GM12878 (cell line): ENCODE measurements at regions not wholly inside any gene's neighbourhood (a gene's known extent, or its start where the extent isn't known, plus 50 kb on each side); places are given as distances from the start of the nearest gene placed in this dataset.

Source experiments
- ATAC-seq: fragments of 200-7000 bp; cut with Tn5 transposase; 3 replicates; pipeline ENCODE4 v1.9.1; 2020; ENCODE audit warnings: mild to moderate bottlenecking, moderate library complexity
- BruUV-seq: library from RNA; stranded (reverse); fragments of 400-500 nt; replicated peaks from 2 replicates; lab custom pipeline; 2021; lab: Mats Ljungman, UMichigan
- CTCF ChIA-PET: fragments of 300-600 bp; sonication (Branson Sonifier 250); formaldehyde crosslinking; extraction: SDS; loops from one replicate; lab custom pipeline; 2021; ENCODE audit warnings: inconsistent platforms; lab: Yijun Ruan, JAX
- POLR2A ChIA-PET: fragments of 350-600 bp; formaldehyde crosslinking; extraction: SDS; loops from one replicate; lab custom pipeline; 2021; ENCODE audit warnings: inconsistent platforms; lab: Charles Lee
- RAD21 ChIA-PET: fragments of 300-600 bp; sonication (Branson Sonifier 250); formaldehyde crosslinking; loops from one replicate; lab custom pipeline; 2023; ENCODE audit warnings: antibody characterized with exemption; ENCODE audit not compliant: unreplicated experiment; lab: Charles Lee
- SMC1A ChIA-PET: fragments of 300-600 bp; sonication (Branson Sonifier 250); formaldehyde crosslinking; loops from one replicate; lab custom pipeline; 2023; ENCODE audit not compliant: unreplicated experiment, uncharacterized antibody; lab: Charles Lee
- DNase-seq: peaks from one replicate; pipeline ENCODE4 v3.0.0-alpha.2; 2011; ENCODE audit warnings: low read depth, low spot score
- FAIRE-seq: peaks from 3 replicates; lab custom pipeline; 2011; peaks lifted over from hg19 to GRCh38; lab: Jason Lieb, UNC
- H2AFZ ChIP-seq: 2 replicates; pipeline ENCODE4 v1.6.0; 2011; ENCODE audit warnings: low read depth, low read length, control low read depth; ENCODE audit not compliant: control insufficient read depth
- H3K27ac ChIP-seq: 2 replicates; pipeline ENCODE4 v1.5.1; 2011; ENCODE audit warnings: control low read depth; ENCODE audit not compliant: control insufficient read depth, insufficient read depth
- H3K27me3 ChIP-seq, 2 experiments: replicated peaks in 1 of 2; 2 replicates each; pipeline versions ENCODE4 v1.6.0 to v1.6.1; 2011; ENCODE audit warnings: low read length in 1 of 2; ENCODE audit not compliant: control insufficient read depth in 2 of 2, insufficient read depth in 2 of 2
- H3K36me3 ChIP-seq, 2 experiments: 2 replicates each; pipeline ENCODE4 v1.5.1; 2011; ENCODE audit warnings: low read length in 1 of 2; ENCODE audit not compliant: control insufficient read depth in 2 of 2, insufficient read depth in 2 of 2
- H3K4me1 ChIP-seq: 2 replicates; pipeline ENCODE4 v1.6.1; 2011; ENCODE audit warnings: mild to moderate bottlenecking, low read length, moderate library complexity, mixed read lengths; ENCODE audit not compliant: control insufficient read depth, insufficient read depth
- H3K4me2 ChIP-seq: 2 replicates; pipeline ENCODE4 v1.6.0; 2011; ENCODE audit warnings: control low read depth; ENCODE audit not compliant: control insufficient read depth, insufficient read depth
- H3K4me3 ChIP-seq: fragments of 200-600 bp; sonication (generic); 2 replicates; pipeline ENCODE4 v1.5.1; 2016
- H3K79me2 ChIP-seq: 2 replicates; pipeline ENCODE4 v1.6.0; 2011; ENCODE audit warnings: low read length; ENCODE audit not compliant: control insufficient read depth, insufficient read depth
- H3K9ac ChIP-seq: 2 replicates; pipeline ENCODE4 v1.8.0; 2011; ENCODE audit warnings: low read length, control low read depth, mixed read lengths; ENCODE audit not compliant: control insufficient read depth, insufficient read depth
- H3K9me3 ChIP-seq: replicated peaks from 3 replicates; pipeline ENCODE4 v1.5.1; 2011; ENCODE audit warnings: mild to moderate bottlenecking, low read length; ENCODE audit not compliant: control insufficient read depth, insufficient read depth
- H4K20me1 ChIP-seq: 2 replicates; pipeline ENCODE4 v1.6.0; 2011; ENCODE audit not compliant: control insufficient read depth, insufficient read depth
- CEBPB ChIP-seq, 2 experiments: fragments of 150-350 bp in 1 of 2; IDR thresholded peaks; 2 replicates each; pipeline ENCODE4 v1.6.1; 2012 to 2014; ENCODE audit warnings: low read depth in 2 of 2, low read length in 2 of 2, borderline replicate concordance in 1 of 2, inconsistent platforms in 1 of 2
- HDAC2 ChIP-seq: fragments of 200-600 bp; sonication (generic); IDR thresholded peaks from 2 replicates; pipeline ENCODE4 v1.6.1; 2017
- HDAC6 ChIP-seq: fragments of 200-600 bp; sonication (generic); IDR thresholded peaks from one replicate; pipeline ENCODE4 v1.8.0; 2017; ENCODE audit warnings: antibody characterized with exemption; ENCODE audit not compliant: unreplicated experiment
- HDGF ChIP-seq: fragments of 450-650 bp; IDR thresholded peaks from 2 replicates; pipeline ENCODE4 v1.6.1; 2016; ENCODE audit warnings: antibody characterized with exemption
- KLF5 ChIP-seq: fragments of 450-650 bp; IDR thresholded peaks from 2 replicates; pipeline ENCODE4 v1.6.1; 2014; ENCODE audit warnings: mild to moderate bottlenecking; ENCODE audit not compliant: partially characterized antibody
- MTA2 ChIP-seq: fragments of 450-650 bp; IDR thresholded peaks from 2 replicates; pipeline ENCODE4 v1.6.1; 2016; ENCODE audit warnings: low read depth, mild to moderate bottlenecking, moderate library complexity
- NFIC ChIP-seq: IDR thresholded peaks from 2 replicates; pipeline ENCODE4 v1.6.1; 2012; ENCODE audit warnings: low read depth, mild to moderate bottlenecking, inconsistent platforms, low read length, moderate library complexity
- NR2C1 ChIP-seq: fragments of 450-650 bp; IDR thresholded peaks from 2 replicates; pipeline ENCODE4 v1.6.1; 2017; ENCODE audit warnings: antibody characterized with exemption, mild to moderate bottlenecking, moderate library complexity
- POLR2A ChIP-seq: IDR thresholded peaks from 2 replicates; pipeline ENCODE4 v1.6.1; 2011; ENCODE audit warnings: low read depth, mild to moderate bottlenecking, low read length
- POU2F2 ChIP-seq: IDR thresholded peaks from 3 replicates; pipeline ENCODE4 v1.6.1; 2011; ENCODE audit warnings: low read depth, mild to moderate bottlenecking, low read length, borderline replicate concordance
- RBBP5 ChIP-seq: fragments of 200-600 bp; sonication (generic); conservative IDR thresholded peaks from 2 replicates; pipeline ENCODE4 v1.6.1; 2016
- STAT3 ChIP-seq: IDR thresholded peaks from 2 replicates; pipeline ENCODE4 v1.6.1; 2011; ENCODE audit warnings: low read depth, low read length, improper control_type of control experiment
- TARDBP ChIP-seq: IDR thresholded peaks from 2 replicates; pipeline ENCODE4 v1.6.1; 2016; ENCODE audit warnings: borderline replicate concordance
- TCF3 ChIP-seq: IDR thresholded peaks from 2 replicates; pipeline ENCODE4 v1.6.1; 2012; ENCODE audit warnings: low read depth, mild to moderate bottlenecking, low read length, borderline replicate concordance; ENCODE audit not compliant: insufficient read depth
- in situ Hi-C: fragments of 300-500 bp; cut with MboI; formaldehyde crosslinking; loops from 9 replicates; pipeline ENCODE4 v1.14.3; 2018; ENCODE audit warnings: mixed read lengths
- intact Hi-C: fragments of 100-400 bp; cut with micrococcal nuclease; formaldehyde crosslinking; loops from one replicate; pipeline ENCODE4 v1.14.2; 2022; ENCODE audit not compliant: unreplicated experiment
- TF ChIP-seq, protein P1 (sequence below): fragments of 450-650 bp; IDR thresholded peaks from 2 replicates; pipeline ENCODE4 v1.6.1; 2016; ENCODE audit warnings: mild to moderate bottlenecking
- TF ChIP-seq, protein P2 (sequence below): fragments of 450-650 bp; IDR thresholded peaks from 2 replicates; pipeline ENCODE4 v1.6.1; 2016; ENCODE audit warnings: mild to moderate bottlenecking, moderate library complexity, borderline replicate concordance
- TF ChIP-seq, protein P3 (sequence below): fragments of 150-350 bp; IDR thresholded peaks from 2 replicates; pipeline ENCODE4 v1.6.1; 2014; ENCODE audit warnings: mild to moderate bottlenecking, low read depth, low read length

DNA sequence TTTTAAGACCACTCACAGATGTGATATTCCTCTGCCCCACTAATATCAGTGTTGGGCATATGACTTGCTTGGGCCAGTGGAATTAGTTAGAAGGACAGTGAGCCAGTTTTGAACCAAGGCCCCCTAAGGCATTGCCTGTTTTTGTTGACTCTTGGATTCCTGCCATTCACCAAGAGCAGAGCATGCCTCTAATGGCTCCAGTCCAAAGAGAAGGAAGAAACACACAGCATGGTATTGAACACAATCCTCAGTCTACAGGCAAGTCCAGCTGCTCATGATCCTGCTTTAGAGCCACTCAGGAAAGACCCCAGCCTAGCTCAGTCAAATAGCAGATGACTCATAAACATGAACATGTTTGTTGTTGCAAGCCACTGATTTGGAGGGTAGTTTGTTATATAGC, 1201.5 kb downstream of the BCL11B start:
- RAD21 ChIA-PET, result no interaction called here
- Histone ChIP-seq H3K9me3 (no peaks in the 10 kb centered on the region), H3K4me1 (no peaks in the 10 kb centered on the region), H3K9ac (no peak overlapping the region), H3K27me3 (no peaks in the 10 kb centered on the region), H3K36me3 (no peaks in the 10 kb centered on the region), H3K4me2 (no peak overlapping the region), H4K20me1 (no peaks in the 10 kb centered on the region), H3K4me3 (no peak overlapping the region), H2AFZ (no peak overlapping the region), H3K27ac (no peak overlapping the region), H3K79me2 (no peaks in the 10 kb centered on the region)
- ATAC-seq, result no peak
- FAIRE-seq, result no peak
- BruUV-seq, result no TSS peak
- DNase-seq, result no peak
- TF ChIP-seq HDAC6 (no peak), RBBP5 (no peak), STAT3 (no peak), NFIC (no peak), KLF5 (no peak), HDAC2 (no peak), TCF3 (no peak), POU2F2 (no peak), MTA2 (no peak), HDGF (no peak), NR2C1 (no peak), TARDBP (no peak), CEBPB (IDR thresholded peaks at IDR 0.05; ENCODE audit: borderline replicate concordance in 1 of 2, low read depth in 2 of 2, low read length in 2 of 2) (no peak), POLR2A (no peak)
- TF ChIP-seq, protein P1, sequence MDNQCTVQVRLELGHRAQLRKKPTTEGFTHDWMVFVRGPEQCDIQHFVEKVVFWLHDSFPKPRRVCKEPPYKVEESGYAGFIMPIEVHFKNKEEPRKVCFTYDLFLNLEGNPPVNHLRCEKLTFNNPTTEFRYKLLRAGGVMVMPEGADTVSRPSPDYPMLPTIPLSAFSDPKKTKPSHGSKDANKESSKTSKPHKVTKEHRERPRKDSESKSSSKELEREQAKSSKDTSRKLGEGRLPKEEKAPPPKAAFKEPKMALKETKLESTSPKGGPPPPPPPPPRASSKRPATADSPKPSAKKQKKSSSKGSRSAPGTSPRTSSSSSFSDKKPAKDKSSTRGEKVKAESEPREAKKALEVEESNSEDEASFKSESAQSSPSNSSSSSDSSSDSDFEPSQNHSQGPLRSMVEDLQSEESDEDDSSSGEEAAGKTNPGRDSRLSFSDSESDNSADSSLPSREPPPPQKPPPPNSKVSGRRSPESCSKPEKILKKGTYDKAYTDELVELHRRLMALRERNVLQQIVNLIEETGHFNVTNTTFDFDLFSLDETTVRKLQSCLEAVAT, result no peak
- TF ChIP-seq, protein P2, sequence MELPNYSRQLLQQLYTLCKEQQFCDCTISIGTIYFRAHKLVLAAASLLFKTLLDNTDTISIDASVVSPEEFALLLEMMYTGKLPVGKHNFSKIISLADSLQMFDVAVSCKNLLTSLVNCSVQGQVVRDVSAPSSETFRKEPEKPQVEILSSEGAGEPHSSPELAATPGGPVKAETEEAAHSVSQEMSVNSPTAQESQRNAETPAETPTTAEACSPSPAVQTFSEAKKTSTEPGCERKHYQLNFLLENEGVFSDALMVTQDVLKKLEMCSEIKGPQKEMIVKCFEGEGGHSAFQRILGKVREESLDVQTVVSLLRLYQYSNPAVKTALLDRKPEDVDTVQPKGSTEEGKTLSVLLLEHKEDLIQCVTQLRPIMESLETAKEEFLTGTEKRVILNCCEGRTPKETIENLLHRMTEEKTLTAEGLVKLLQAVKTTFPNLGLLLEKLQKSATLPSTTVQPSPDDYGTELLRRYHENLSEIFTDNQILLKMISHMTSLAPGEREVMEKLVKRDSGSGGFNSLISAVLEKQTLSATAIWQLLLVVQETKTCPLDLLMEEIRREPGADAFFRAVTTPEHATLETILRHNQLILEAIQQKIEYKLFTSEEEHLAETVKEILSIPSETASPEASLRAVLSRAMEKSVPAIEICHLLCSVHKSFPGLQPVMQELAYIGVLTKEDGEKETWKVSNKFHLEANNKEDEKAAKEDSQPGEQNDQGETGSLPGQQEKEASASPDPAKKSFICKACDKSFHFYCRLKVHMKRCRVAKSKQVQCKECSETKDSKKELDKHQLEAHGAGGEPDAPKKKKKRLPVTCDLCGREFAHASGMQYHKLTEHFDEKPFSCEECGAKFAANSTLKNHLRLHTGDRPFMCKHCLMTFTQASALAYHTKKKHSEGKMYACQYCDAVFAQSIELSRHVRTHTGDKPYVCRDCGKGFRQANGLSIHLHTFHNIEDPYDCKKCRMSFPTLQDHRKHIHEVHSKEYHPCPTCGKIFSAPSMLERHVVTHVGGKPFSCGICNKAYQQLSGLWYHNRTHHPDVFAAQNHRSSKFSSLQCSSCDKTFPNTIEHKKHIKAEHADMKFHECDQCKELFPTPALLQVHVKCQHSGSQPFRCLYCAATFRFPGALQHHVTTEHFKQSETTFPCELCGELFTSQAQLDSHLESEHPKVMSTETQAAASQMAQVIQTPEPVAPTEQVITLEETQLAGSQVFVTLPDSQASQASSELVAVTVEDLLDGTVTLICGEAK, result no peak
- TF ChIP-seq, protein P3, sequence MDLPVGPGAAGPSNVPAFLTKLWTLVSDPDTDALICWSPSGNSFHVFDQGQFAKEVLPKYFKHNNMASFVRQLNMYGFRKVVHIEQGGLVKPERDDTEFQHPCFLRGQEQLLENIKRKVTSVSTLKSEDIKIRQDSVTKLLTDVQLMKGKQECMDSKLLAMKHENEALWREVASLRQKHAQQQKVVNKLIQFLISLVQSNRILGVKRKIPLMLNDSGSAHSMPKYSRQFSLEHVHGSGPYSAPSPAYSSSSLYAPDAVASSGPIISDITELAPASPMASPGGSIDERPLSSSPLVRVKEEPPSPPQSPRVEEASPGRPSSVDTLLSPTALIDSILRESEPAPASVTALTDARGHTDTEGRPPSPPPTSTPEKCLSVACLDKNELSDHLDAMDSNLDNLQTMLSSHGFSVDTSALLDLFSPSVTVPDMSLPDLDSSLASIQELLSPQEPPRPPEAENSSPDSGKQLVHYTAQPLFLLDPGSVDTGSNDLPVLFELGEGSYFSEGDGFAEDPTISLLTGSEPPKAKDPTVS, result no peak
- POLR2A ChIA-PET, result no interaction called here
- intact Hi-C loops, result no loop called here
- SMC1A ChIA-PET, result interaction anchor here (0.6 kb wide), 1 partner anchor 474 kb away, joined by 3 read pairs; no protein-coding TSS in a partner anchor
- in situ Hi-C loops, result no loop called here
- CTCF ChIA-PET, result interaction anchor here (1.3 kb wide), 1 partner anchor 69 kb away, joined by 4 read pairs; no protein-coding TSS in a partner anchor
